ENCODE measurements at regions not wholly inside any gene's neighbourhood (a gene's known extent, or its start where the extent isn't known, plus 50 kb on each side); places are given as distances from the start of the nearest gene placed in this dataset.
"Not testable (repeated sequence)": the region's sequence is repeated elsewhere in the genome, so short reads cannot be mapped to it uniquely, and the experiment has no call there.

GRCh38 chr2:77578354-77578753 lies 56.2 kb upstream of the LRRTM4 start:
- DNase-seq (ENCODE audit: low read depth, low spot score) = no peak
- no peak overlapping the region for H3K27ac Mint-ChIP-seq (ENCODE audit: unreplicated experiment)
- no peaks in the 10 kb centered on the region for H3K9me3 Mint-ChIP-seq
- H3K27me3 Mint-ChIP-seq (ENCODE audit: low read depth) = no peaks in the 10 kb centered on the region
- peaks cover 16% of the 10 kb centered on the region for H3K4me1 Mint-ChIP-seq
- TF ChIP-seq CTCF (conservative IDR thresholded peaks at IDR 0.05) = no peak
- peaks cover 10% of the 10 kb centered on the region for H3K36me3 Mint-ChIP-seq (ENCODE audit: low read depth)
- no peak overlapping the region for H3K4me3 Mint-ChIP-seq

GRCh38 chr2:77579076-77579769 lies 57.0 kb upstream of the LRRTM4 start:
- H3K4me3 Mint-ChIP-seq = no peak overlapping the region
- peaks cover 14% of the 10 kb centered on the region for H3K36me3 Mint-ChIP-seq (ENCODE audit: low read depth)
- H3K27ac Mint-ChIP-seq (ENCODE audit: unreplicated experiment) = peak overlapping the region; percentile 35
- H3K4me1 Mint-ChIP-seq = peaks cover 16% of the 10 kb centered on the region
- no peak for TF ChIP-seq CTCF (conservative IDR thresholded peaks at IDR 0.05)
- no peaks in the 10 kb centered on the region for H3K27me3 Mint-ChIP-seq (ENCODE audit: low read depth)
- H3K9me3 Mint-ChIP-seq = peaks cover 4% of the 10 kb centered on the region
- DNase-seq (ENCODE audit: low read depth, low spot score) = no peak

- Mint-ChIP-seq H3K36me3 (ENCODE audit: low read depth) (peaks cover 17% of the 10 kb centered on the region), H3K9me3 (peaks cover 4% of the 10 kb centered on the region), H3K4me1 (peaks cover 15% of the 10 kb centered on the region), H3K4me3 (no peak overlapping the region), H3K27ac (ENCODE audit: unreplicated experiment) (no peak overlapping the region), H3K27me3 (ENCODE audit: low read depth) (no peaks in the 10 kb centered on the region)
- no peak for TF ChIP-seq CTCF (conservative IDR thresholded peaks at IDR 0.05)
- no peak for DNase-seq (ENCODE audit: low read depth, low spot score)
Measured at GRCh38 chr2:77588438-77588837, 66.3 kb upstream of the LRRTM4 start.

DNA sequence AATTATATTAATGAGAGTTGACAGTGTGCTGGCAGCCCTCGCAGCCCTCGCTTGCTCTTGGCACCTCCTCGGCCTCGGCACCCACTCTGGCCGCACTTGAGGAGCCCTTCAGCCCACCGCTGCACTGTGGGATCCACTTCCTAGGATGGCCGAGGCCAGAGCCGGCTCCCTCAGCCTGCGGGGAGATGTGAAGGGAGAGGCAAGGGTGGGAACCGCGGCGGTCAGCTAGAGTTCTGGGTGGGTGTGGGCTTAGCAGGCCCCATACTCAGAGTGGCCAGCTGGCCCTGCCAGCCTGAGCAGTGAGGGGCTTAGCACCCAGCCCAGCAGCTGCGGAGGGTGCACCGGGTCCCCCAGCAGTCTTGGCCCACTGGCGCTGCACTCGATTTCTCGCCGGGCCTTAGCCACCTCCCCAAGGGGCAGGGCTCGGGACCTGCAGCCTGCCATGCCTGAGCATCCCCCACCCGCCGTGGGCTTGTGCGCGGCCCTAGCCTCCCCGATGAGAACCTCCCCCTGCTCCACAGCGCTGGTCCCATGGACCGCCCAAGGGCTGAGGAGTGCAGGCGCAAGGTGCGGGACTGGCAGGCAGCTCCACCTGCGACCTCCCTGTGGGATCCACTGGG lies 68.2 kb upstream of the LRRTM4 start:
- peaks cover 15% of the 10 kb centered on the region for H3K4me1 Mint-ChIP-seq
- H3K9me3 Mint-ChIP-seq = no peaks in the 10 kb centered on the region
- H3K27ac Mint-ChIP-seq (ENCODE audit: unreplicated experiment) = no peak overlapping the region
- no peak for TF ChIP-seq CTCF (conservative IDR thresholded peaks at IDR 0.05)
- H3K36me3 Mint-ChIP-seq (ENCODE audit: low read depth) = peaks cover 17% of the 10 kb centered on the region
- H3K4me3 Mint-ChIP-seq = no peak overlapping the region
- DNase-seq (ENCODE audit: low read depth, low spot score) = no peak
- H3K27me3 Mint-ChIP-seq (ENCODE audit: low read depth) = no peaks in the 10 kb centered on the region

GRCh38 chr2:77592955-77593354 lies 70.8 kb upstream of the LRRTM4 start:
- H3K4me1 Mint-ChIP-seq = peaks cover 15% of the 10 kb centered on the region
- peak overlapping the region; percentile 98 for H3K27ac Mint-ChIP-seq (ENCODE audit: unreplicated experiment)
- not testable (repeated sequence) for H3K9me3 Mint-ChIP-seq; H3K27me3 Mint-ChIP-seq (ENCODE audit: low read depth)
- DNase-seq (ENCODE audit: low read depth, low spot score) = peak; percentile 43
- peaks cover 17% of the 10 kb centered on the region for H3K36me3 Mint-ChIP-seq (ENCODE audit: low read depth)
- peak overlapping the region; percentile 93 for H3K4me3 Mint-ChIP-seq

- Mint-ChIP-seq H3K27ac (ENCODE audit: unreplicated experiment) (no peak overlapping the region), H3K27me3 (ENCODE audit: low read depth) (no peaks in the 10 kb centered on the region), H3K9me3 (no peaks in the 10 kb centered on the region), H3K4me1 (no peaks in the 10 kb centered on the region), H3K36me3 (ENCODE audit: low read depth) (no peaks in the 10 kb centered on the region), H3K4me3 (no peak overlapping the region)
- no peak for TF ChIP-seq CTCF (conservative IDR thresholded peaks at IDR 0.05)
- no peak for DNase-seq (ENCODE audit: low read depth, low spot score)
Measured at GRCh38 chr2:77602771-77603170, 80.6 kb upstream of the LRRTM4 start.

Data from neural crest cell (in vitro differentiated cells).